HEK293 (cell line): ENCODE measurements at regions not wholly inside any gene's neighbourhood (a gene's known extent, or its start where the extent isn't known, plus 50 kb on each side); places are given as distances from the start of the nearest gene placed in this dataset.

ENCODE experiments used
- CTCF ChIA-PET: fragments of 350-600 bp; formaldehyde crosslinking; extraction: SDS; loops from one replicate; lab custom pipeline; 2021; ENCODE audit warnings: antibody characterized with exemption; lab: Yijun Ruan, JAX
- POLR2A ChIA-PET: fragments of 300-600 bp; formaldehyde crosslinking; extraction: SDS; loops from one replicate; lab custom pipeline; 2020; ENCODE audit warnings: antibody characterized with exemption, inconsistent platforms; lab: Yijun Ruan, JAX
- H3K27ac ChIP-seq: fragments of 200-500 bp; sonication (Bioruptor generic); 2 replicates; pipeline ENCODE4 v1.5.1; 2014; ENCODE audit warnings: low read depth, low read length, control low read depth, inconsistent platforms; ENCODE audit errors: extremely low read depth
- H3K36me3 ChIP-seq, 2 experiments: fragments of 200-500 bp in 1 of 2; sonication (Bioruptor generic) in 1 of 2; 1 replicate in 1 of 2; 2 replicates in 1 of 2; pipeline ENCODE4 v1.5.1; 2014 to 2017; ENCODE audit warnings: inconsistent platforms in 2 of 2, low read length in 2 of 2; ENCODE audit not compliant: control insufficient read depth in 2 of 2, insufficient read depth in 1 of 2
- H3K4me1 ChIP-seq: fragments of 200-500 bp; sonication (Bioruptor generic); 2 replicates; pipeline ENCODE4 v1.5.1; 2014; ENCODE audit warnings: mild to moderate bottlenecking, low read length, inconsistent platforms; ENCODE audit not compliant: control insufficient read depth, insufficient read depth
- H3K4me3 ChIP-seq: 2 replicates; pipeline ENCODE4 v1.5.1; 2011; ENCODE audit warnings: low read depth, mild to moderate bottlenecking, control low read depth, low read length, moderate library complexity
- H3K9me3 ChIP-seq: fragments of 200-500 bp; sonication (Bioruptor generic); 2 replicates; pipeline ENCODE4 v1.5.1; 2014; ENCODE audit warnings: low read depth, low read length, inconsistent platforms; ENCODE audit not compliant: control insufficient read depth, insufficient read depth
- GLIS2 ChIP-seq: fragments of 450-650 bp; formaldehyde crosslinking; IDR thresholded peaks from 2 replicates; pipeline ENCODE4 v1.5.1; 2016; ENCODE audit warnings: missing biosample characterization, missing genetic modification characterization
- PRDM2 ChIP-seq: fragments of 450-650 bp; formaldehyde crosslinking; IDR thresholded peaks from 2 replicates; pipeline ENCODE4 v1.5.1; 2016; ENCODE audit warnings: missing biosample characterization, missing genetic modification characterization, borderline replicate concordance
- SCRT2 ChIP-seq: fragments of 450-650 bp; formaldehyde crosslinking; IDR thresholded peaks from 2 replicates; pipeline ENCODE4 v1.5.1; 2016; ENCODE audit warnings: missing biosample characterization, missing genetic modification characterization
- ZNF221 ChIP-seq: fragments of 450-650 bp; formaldehyde crosslinking; IDR thresholded peaks from 2 replicates; pipeline ENCODE4 v1.5.1; 2017; ENCODE audit warnings: missing biosample characterization, missing genetic modification characterization, borderline replicate concordance
- ZNF394 ChIP-seq: fragments of 450-650 bp; formaldehyde crosslinking; IDR thresholded peaks from 2 replicates; pipeline ENCODE4 v1.5.1; 2016; ENCODE audit warnings: missing biosample characterization, missing genetic modification characterization, mild to moderate bottlenecking, moderate library complexity, borderline replicate concordance
- ZNF426 ChIP-seq: fragments of 450-650 bp; formaldehyde crosslinking; IDR thresholded peaks from 2 replicates; pipeline ENCODE4 v1.5.1; 2017; ENCODE audit warnings: missing biosample characterization, missing genetic modification characterization, mild to moderate bottlenecking, inconsistent platforms, moderate library complexity
- ZNF600 ChIP-seq: fragments of 450-650 bp; formaldehyde crosslinking; IDR thresholded peaks from 2 replicates; pipeline ENCODE4 v1.5.1; 2016; ENCODE audit warnings: missing biosample characterization, missing genetic modification characterization
- ZNF629 ChIP-seq: fragments of 450-650 bp; formaldehyde crosslinking; IDR thresholded peaks from 2 replicates; pipeline ENCODE4 v1.5.1; 2017; ENCODE audit warnings: missing biosample characterization, missing genetic modification characterization
- ZNF704 ChIP-seq: fragments of 450-650 bp; formaldehyde crosslinking; IDR thresholded peaks from 2 replicates; pipeline ENCODE4 v1.5.1; 2016; ENCODE audit warnings: missing biosample characterization, missing genetic modification characterization
- TF ChIP-seq, protein P1 (sequence below): fragments of 450-650 bp; formaldehyde crosslinking; IDR thresholded peaks from 2 replicates; pipeline ENCODE4 v1.5.1; 2016; ENCODE audit warnings: missing biosample characterization, missing genetic modification characterization, borderline replicate concordance
- TF ChIP-seq, protein P2 (sequence below): fragments of 450-650 bp; formaldehyde crosslinking; IDR thresholded peaks from 2 replicates; pipeline ENCODE4 v1.5.1; 2017; ENCODE audit warnings: missing biosample characterization, missing genetic modification characterization
- TF ChIP-seq, protein P3 (sequence below): fragments of 450-650 bp; formaldehyde crosslinking; IDR thresholded peaks from 2 replicates; pipeline ENCODE4 v1.5.1; 2016; ENCODE audit warnings: missing biosample characterization, missing genetic modification characterization, low read depth

- H3K4me3 ChIP-seq: no peak overlapping the region
- POLR2A ChIA-PET: no interaction called here
- TF ChIP-seq ZNF221 (tag by site-specific recombination): no peak
- TF ChIP-seq GLIS2: no peak
- TF ChIP-seq ZNF704: no peak
- TF ChIP-seq ZNF629 (tag by site-specific recombination): no peak
- TF ChIP-seq ZNF426 (tag by site-specific recombination): no peak
- TF ChIP-seq PRDM2 (tag by site-specific recombination): no peak
- TF ChIP-seq, protein P1, sequence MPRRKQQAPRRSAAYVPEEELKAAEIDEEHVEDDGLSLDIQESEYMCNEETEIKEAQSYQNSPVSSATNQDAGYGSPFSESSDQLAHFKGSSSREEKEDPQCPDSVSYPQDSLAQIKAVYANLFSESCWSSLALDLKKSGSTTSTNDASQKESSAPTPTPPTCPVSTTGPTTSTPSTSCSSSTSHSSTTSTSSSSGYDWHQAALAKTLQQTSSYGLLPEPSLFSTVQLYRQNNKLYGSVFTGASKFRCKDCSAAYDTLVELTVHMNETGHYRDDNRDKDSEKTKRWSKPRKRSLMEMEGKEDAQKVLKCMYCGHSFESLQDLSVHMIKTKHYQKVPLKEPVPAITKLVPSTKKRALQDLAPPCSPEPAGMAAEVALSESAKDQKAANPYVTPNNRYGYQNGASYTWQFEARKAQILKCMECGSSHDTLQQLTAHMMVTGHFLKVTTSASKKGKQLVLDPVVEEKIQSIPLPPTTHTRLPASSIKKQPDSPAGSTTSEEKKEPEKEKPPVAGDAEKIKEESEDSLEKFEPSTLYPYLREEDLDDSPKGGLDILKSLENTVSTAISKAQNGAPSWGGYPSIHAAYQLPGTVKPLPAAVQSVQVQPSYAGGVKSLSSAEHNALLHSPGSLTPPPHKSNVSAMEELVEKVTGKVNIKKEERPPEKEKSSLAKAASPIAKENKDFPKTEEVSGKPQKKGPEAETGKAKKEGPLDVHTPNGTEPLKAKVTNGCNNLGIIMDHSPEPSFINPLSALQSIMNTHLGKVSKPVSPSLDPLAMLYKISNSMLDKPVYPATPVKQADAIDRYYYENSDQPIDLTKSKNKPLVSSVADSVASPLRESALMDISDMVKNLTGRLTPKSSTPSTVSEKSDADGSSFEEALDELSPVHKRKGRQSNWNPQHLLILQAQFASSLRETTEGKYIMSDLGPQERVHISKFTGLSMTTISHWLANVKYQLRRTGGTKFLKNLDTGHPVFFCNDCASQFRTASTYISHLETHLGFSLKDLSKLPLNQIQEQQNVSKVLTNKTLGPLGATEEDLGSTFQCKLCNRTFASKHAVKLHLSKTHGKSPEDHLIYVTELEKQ: no peak
- TF ChIP-seq SCRT2: no peak
- TF ChIP-seq ZNF600: no peak
- TF ChIP-seq, protein P2, sequence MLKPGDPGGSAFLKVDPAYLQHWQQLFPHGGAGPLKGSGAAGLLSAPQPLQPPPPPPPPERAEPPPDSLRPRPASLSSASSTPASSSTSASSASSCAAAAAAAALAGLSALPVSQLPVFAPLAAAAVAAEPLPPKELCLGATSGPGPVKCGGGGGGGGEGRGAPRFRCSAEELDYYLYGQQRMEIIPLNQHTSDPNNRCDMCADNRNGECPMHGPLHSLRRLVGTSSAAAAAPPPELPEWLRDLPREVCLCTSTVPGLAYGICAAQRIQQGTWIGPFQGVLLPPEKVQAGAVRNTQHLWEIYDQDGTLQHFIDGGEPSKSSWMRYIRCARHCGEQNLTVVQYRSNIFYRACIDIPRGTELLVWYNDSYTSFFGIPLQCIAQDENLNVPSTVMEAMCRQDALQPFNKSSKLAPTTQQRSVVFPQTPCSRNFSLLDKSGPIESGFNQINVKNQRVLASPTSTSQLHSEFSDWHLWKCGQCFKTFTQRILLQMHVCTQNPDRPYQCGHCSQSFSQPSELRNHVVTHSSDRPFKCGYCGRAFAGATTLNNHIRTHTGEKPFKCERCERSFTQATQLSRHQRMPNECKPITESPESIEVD: no peak
- TF ChIP-seq, protein P3, sequence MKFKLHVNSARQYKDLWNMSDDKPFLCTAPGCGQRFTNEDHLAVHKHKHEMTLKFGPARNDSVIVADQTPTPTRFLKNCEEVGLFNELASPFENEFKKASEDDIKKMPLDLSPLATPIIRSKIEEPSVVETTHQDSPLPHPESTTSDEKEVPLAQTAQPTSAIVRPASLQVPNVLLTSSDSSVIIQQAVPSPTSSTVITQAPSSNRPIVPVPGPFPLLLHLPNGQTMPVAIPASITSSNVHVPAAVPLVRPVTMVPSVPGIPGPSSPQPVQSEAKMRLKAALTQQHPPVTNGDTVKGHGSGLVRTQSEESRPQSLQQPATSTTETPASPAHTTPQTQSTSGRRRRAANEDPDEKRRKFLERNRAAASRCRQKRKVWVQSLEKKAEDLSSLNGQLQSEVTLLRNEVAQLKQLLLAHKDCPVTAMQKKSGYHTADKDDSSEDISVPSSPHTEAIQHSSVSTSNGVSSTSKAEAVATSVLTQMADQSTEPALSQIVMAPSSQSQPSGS: no peak
- no peak for TF ChIP-seq ZNF394 (tag by site-specific recombination)
- H3K27ac ChIP-seq: no peak overlapping the region
- H3K4me1 ChIP-seq: no peaks in the 10 kb centered on the region
- H3K9me3 ChIP-seq: no peaks in the 10 kb centered on the region
- CTCF ChIA-PET: no interaction called here
- H3K36me3 ChIP-seq: no peaks in the 10 kb centered on the region
Measured at GRCh38 chr5:114184006-114184405, 177.9 kb upstream of the KCNN2 start.
